ENCODE measurements at regions not wholly inside any gene's neighbourhood (a gene's known extent, or its start where the extent isn't known, plus 50 kb on each side); places are given as distances from the start of the nearest gene placed in this dataset.

- DNase-seq = no peak
- ATAC-seq = no peak
- ChIA-PET CTCF (no interaction called here), POLR2A (no interaction called here)
- no peaks in the 10 kb centered on the region for H3K27me3 Mint-ChIP-seq
- H3K4me1 Mint-ChIP-seq = no peaks in the 10 kb centered on the region
- H3K9me3 Mint-ChIP-seq (ENCODE audit: low read depth) = no peaks in the 10 kb centered on the region
- H3K36me3 Mint-ChIP-seq (ENCODE audit: low read depth) = no peaks in the 10 kb centered on the region
- intact Hi-C loops (cut with DNase I, micrococcal nuclease) = no loop called here
- no peak overlapping the region for H3K4me3 Mint-ChIP-seq
- H3K27ac Mint-ChIP-seq = no peak overlapping the region
Measured at GRCh38 chr2:6401301-6401700, 464.4 kb downstream of the CMPK2 start.

- intact Hi-C loops (cut with DNase I, micrococcal nuclease) = no loop called here
- Mint-ChIP-seq H3K27ac (no peak overlapping the region), H3K27me3 (peaks cover 5% of the 10 kb centered on the region), H3K9me3 (ENCODE audit: low read depth) (no peaks in the 10 kb centered on the region), H3K4me3 (no peak overlapping the region), H3K36me3 (ENCODE audit: low read depth) (no peaks in the 10 kb centered on the region), H3K4me1 (no peaks in the 10 kb centered on the region)
- DNase-seq (no peak), ATAC-seq (no peak)
- ChIA-PET CTCF (interaction anchor here (0.7 kb wide), 1 partner anchor 908 kb away, joined by 3 read pairs; no protein-coding TSS in a partner anchor), POLR2A (no interaction called here)
Measured at GRCh38 chr2:6408057-6408456, 457.6 kb downstream of the CMPK2 start.

GRCh38 chr2:6410313-6410712 is 455.4 kb downstream of the CMPK2 start:
- Mint-ChIP-seq H3K4me1 (no peaks in the 10 kb centered on the region), H3K4me3 (no peak overlapping the region), H3K27me3 (peaks cover 5% of the 10 kb centered on the region), H3K9me3 (ENCODE audit: low read depth) (no peaks in the 10 kb centered on the region), H3K36me3 (ENCODE audit: low read depth) (no peaks in the 10 kb centered on the region), H3K27ac (no peak overlapping the region)
- DNase-seq = no peak
- intact Hi-C loops (cut with DNase I, micrococcal nuclease) = no loop called here
- no peak for ATAC-seq
- CTCF ChIA-PET = no interaction called here
- POLR2A ChIA-PET = no interaction called here

GRCh38 chr2:6412533-6413091 is 453.1 kb downstream of the CMPK2 start:
- POLR2A ChIA-PET = no interaction called here

GRCh38 chr2:6417050-6417449 is 448.7 kb downstream of the CMPK2 start:
- H3K4me1 Mint-ChIP-seq = no peaks in the 10 kb centered on the region
- ATAC-seq (no peak), DNase-seq (no peak)
- no peak overlapping the region for H3K27ac Mint-ChIP-seq
- CTCF ChIA-PET = no interaction called here
- no peak overlapping the region for H3K4me3 Mint-ChIP-seq
- POLR2A ChIA-PET = no interaction called here
- H3K27me3 Mint-ChIP-seq = no peaks in the 10 kb centered on the region
- intact Hi-C loops (cut with DNase I, micrococcal nuclease) = no loop called here
- H3K36me3 Mint-ChIP-seq (ENCODE audit: low read depth) = no peaks in the 10 kb centered on the region
- no peaks in the 10 kb centered on the region for H3K9me3 Mint-ChIP-seq (ENCODE audit: low read depth)

More at GRCh38 chr2:6412533-6413091, 453.1 kb downstream of the CMPK2 start:
- CTCF ChIA-PET = no interaction called here
- Mint-ChIP-seq H3K27ac (no peak overlapping the region), H3K9me3 (ENCODE audit: low read depth) (no peaks in the 10 kb centered on the region), H3K4me1 (no peaks in the 10 kb centered on the region), H3K4me3 (no peak overlapping the region), H3K36me3 (ENCODE audit: low read depth) (no peaks in the 10 kb centered on the region), H3K27me3 (peaks cover 5% of the 10 kb centered on the region)
- intact Hi-C loops (cut with DNase I, micrococcal nuclease) = no loop called here
- ATAC-seq (peak; percentile 33), DNase-seq (no peak)

GRCh38 chr2:6418291-6418690 is 447.4 kb downstream of the CMPK2 start:
- intact Hi-C loops (cut with DNase I, micrococcal nuclease) = no loop called here
- ChIA-PET POLR2A (no interaction called here), CTCF (no interaction called here)
- H3K9me3 Mint-ChIP-seq (ENCODE audit: low read depth) = no peaks in the 10 kb centered on the region
- H3K27ac Mint-ChIP-seq = no peak overlapping the region
- H3K4me3 Mint-ChIP-seq = no peak overlapping the region
- no peaks in the 10 kb centered on the region for H3K36me3 Mint-ChIP-seq (ENCODE audit: low read depth)
- H3K4me1 Mint-ChIP-seq = no peaks in the 10 kb centered on the region
- H3K27me3 Mint-ChIP-seq = no peaks in the 10 kb centered on the region
- ATAC-seq (no peak), DNase-seq (no peak)

- CTCF ChIA-PET = no interaction called here
- Mint-ChIP-seq H3K4me3 (no peak overlapping the region), H3K27me3 (peaks cover 2% of the 10 kb centered on the region), H3K4me1 (no peaks in the 10 kb centered on the region), H3K27ac (no peak overlapping the region), H3K9me3 (ENCODE audit: low read depth) (no peaks in the 10 kb centered on the region), H3K36me3 (ENCODE audit: low read depth) (no peaks in the 10 kb centered on the region)
- DNase-seq (no peak), ATAC-seq (no peak)
- POLR2A ChIA-PET = no interaction called here
- intact Hi-C loops (cut with DNase I, micrococcal nuclease) = no loop called here
Measured at GRCh38 chr2:6421138-6421730, 444.5 kb downstream of the CMPK2 start.

GRCh38 chr2:6421888-6422287 is 443.8 kb downstream of the CMPK2 start:
- no peak for DNase-seq
- H3K27ac Mint-ChIP-seq = no peak overlapping the region
- H3K36me3 Mint-ChIP-seq (ENCODE audit: low read depth) = no peaks in the 10 kb centered on the region
- no peak overlapping the region for H3K4me3 Mint-ChIP-seq
- POLR2A ChIA-PET = no interaction called here
- peaks cover 2% of the 10 kb centered on the region for H3K27me3 Mint-ChIP-seq
- no peaks in the 10 kb centered on the region for H3K9me3 Mint-ChIP-seq (ENCODE audit: low read depth)
- CTCF ChIA-PET = no interaction called here
- intact Hi-C loops (cut with DNase I, micrococcal nuclease) = no loop called here
- H3K4me1 Mint-ChIP-seq = no peaks in the 10 kb centered on the region
- ATAC-seq = no peak

GRCh38 chr2:6423157-6423556 is 442.6 kb downstream of the CMPK2 start:
- Mint-ChIP-seq H3K36me3 (ENCODE audit: low read depth) (no peaks in the 10 kb centered on the region), H3K27me3 (peaks cover 2% of the 10 kb centered on the region), H3K9me3 (ENCODE audit: low read depth) (peaks cover 2% of the 10 kb centered on the region), H3K4me1 (no peaks in the 10 kb centered on the region), H3K27ac (no peak overlapping the region), H3K4me3 (no peak overlapping the region)
- ChIA-PET CTCF (interaction anchor here (0.6 kb wide), 1 partner anchor 12 kb away, joined by 3 read pairs; no protein-coding TSS in a partner anchor), POLR2A (no interaction called here)
- DNase-seq (no peak), ATAC-seq (no peak)
- intact Hi-C loops (cut with DNase I, micrococcal nuclease) = loop anchor here in 1 of 2 experiments (1.0 kb wide), 1 partner anchor 19 kb away; no protein-coding TSS in a partner anchor

GRCh38 chr2:6423944-6424343 is 441.8 kb downstream of the CMPK2 start:
- DNase-seq (no peak), ATAC-seq (no peak)
- Mint-ChIP-seq H3K27me3 (peaks cover 2% of the 10 kb centered on the region), H3K9me3 (ENCODE audit: low read depth) (peaks cover 2% of the 10 kb centered on the region), H3K4me1 (no peaks in the 10 kb centered on the region), H3K27ac (no peak overlapping the region), H3K36me3 (ENCODE audit: low read depth) (no peaks in the 10 kb centered on the region), H3K4me3 (no peak overlapping the region)
- ChIA-PET POLR2A (no interaction called here), CTCF (interaction anchor here (0.6 kb wide), 1 partner anchor 13 kb away, joined by 3 read pairs; no protein-coding TSS in a partner anchor)
- intact Hi-C loops (cut with DNase I, micrococcal nuclease) = loop anchor here in 1 of 2 experiments (1.0 kb wide), 1 partner anchor 20 kb away; no protein-coding TSS in a partner anchor

GRCh38 chr2:6425032-6425431 is 440.7 kb downstream of the CMPK2 start:
- Mint-ChIP-seq H3K4me3 (no peak overlapping the region), H3K4me1 (no peaks in the 10 kb centered on the region), H3K36me3 (ENCODE audit: low read depth) (no peaks in the 10 kb centered on the region), H3K27me3 (peaks cover 2% of the 10 kb centered on the region), H3K27ac (no peak overlapping the region), H3K9me3 (ENCODE audit: low read depth) (peaks cover 2% of the 10 kb centered on the region)
- POLR2A ChIA-PET = no interaction called here
- intact Hi-C loops (cut with DNase I, micrococcal nuclease) = no loop called here
- DNase-seq (no peak), ATAC-seq (no peak)
- CTCF ChIA-PET = no interaction called here

- H3K27ac Mint-ChIP-seq = no peak overlapping the region
- peaks cover 6% of the 10 kb centered on the region for H3K9me3 Mint-ChIP-seq (ENCODE audit: low read depth)
- H3K36me3 Mint-ChIP-seq (ENCODE audit: low read depth) = no peaks in the 10 kb centered on the region
- no peaks in the 10 kb centered on the region for H3K4me1 Mint-ChIP-seq
- DNase-seq (no peak), ATAC-seq (no peak)
- intact Hi-C loops (cut with DNase I, micrococcal nuclease) = no loop called here
- ChIA-PET POLR2A (no interaction called here), CTCF (interaction anchor here (0.7 kb wide), 1 partner anchor 49 kb away, joined by 3 read pairs; no protein-coding TSS in a partner anchor)
- H3K4me3 Mint-ChIP-seq = no peak overlapping the region
- H3K27me3 Mint-ChIP-seq = peaks cover 2% of the 10 kb centered on the region
Measured at GRCh38 chr2:6429210-6429986, 436.3 kb downstream of the CMPK2 start.
